Tibial nerve (tissue), 4 donors: ENCODE measurements at regions not wholly inside any gene's neighbourhood (a gene's known extent, or its start where the extent isn't known, plus 50 kb on each side); places are given as distances from the start of the nearest gene placed in this dataset.

Experiments
- DNase-seq, 2 donors: peaks; one replicate each; pipeline ENCODE4 v3.0.0-alpha.2; 2019; ENCODE audit warnings: low spot score in 2 of 2
- H3K27ac ChIP-seq, 4 donors: fragments of 200-600 bp; sonication (generic) in 3 of 4; one replicate each; pipeline ENCODE4 v1.5.1; 2017 to 2019; ENCODE audit warnings: mild to moderate bottlenecking in 1 of 4
- H3K27me3 ChIP-seq, 2 donors: fragments of 200-600 bp; sonication (generic) in 1 of 2; one replicate each; pipeline versions ENCODE4 v1.5.1 to v1.6.0; 2017 to 2019
- H3K36me3 ChIP-seq, 3 donors: fragments of 200-600 bp; sonication (generic); one replicate each; pipeline ENCODE4 v1.5.1; 2018 to 2019
- H3K4me1 ChIP-seq, 4 donors: fragments of 200-600 bp; sonication (generic) in 3 of 4; one replicate each; pipeline ENCODE4 v1.5.1; 2017 to 2019
- H3K4me3 ChIP-seq, 4 donors: fragments of 200-600 bp; sonication (generic) in 3 of 4; one replicate each; pipeline ENCODE4 v1.5.1; 2017 to 2019; ENCODE audit warnings: mild to moderate bottlenecking in 1 of 4, moderate library complexity in 1 of 4
- H3K9me3 ChIP-seq, 4 donors: fragments of 200-600 bp; sonication (generic) in 3 of 4; one replicate each; pipeline ENCODE4 v1.5.1; 2017 to 2019
- CTCF ChIP-seq, 5 experiments: fragments of 200-600 bp in 3 of 5; fragments of 450-650 bp in 2 of 5; sonication (generic) in 3 of 5; IDR thresholded peaks; one replicate each; pipeline ENCODE4 v1.5.1; 2016 to 2019; ENCODE audit warnings: antibody characterized with exemption in 5 of 5, mild to moderate bottlenecking in 3 of 5, moderate library complexity in 2 of 5
- EP300 ChIP-seq, 2 donors: sonication (generic); formaldehyde crosslinking; IDR thresholded peaks; one replicate each; pipeline ENCODE4 v1.6.1; 2017; ENCODE audit warnings: antibody characterized with exemption in 2 of 2, mild to moderate bottlenecking in 1 of 2
- POLR2A ChIP-seq, 2 donors: fragments of 450-650 bp; IDR thresholded peaks; one replicate each; pipeline ENCODE4 v1.6.1; 2017; ENCODE audit warnings: antibody characterized with exemption in 2 of 2, mild to moderate bottlenecking in 2 of 2, moderate library complexity in 2 of 2
- WGBS, 2 donors: methylation state at CpG; one replicate each; pipeline ENCODE4 v1.1.5; 2018; 5-methylcytosine and 5-hydroxymethylcytosine counted together

DNA sequence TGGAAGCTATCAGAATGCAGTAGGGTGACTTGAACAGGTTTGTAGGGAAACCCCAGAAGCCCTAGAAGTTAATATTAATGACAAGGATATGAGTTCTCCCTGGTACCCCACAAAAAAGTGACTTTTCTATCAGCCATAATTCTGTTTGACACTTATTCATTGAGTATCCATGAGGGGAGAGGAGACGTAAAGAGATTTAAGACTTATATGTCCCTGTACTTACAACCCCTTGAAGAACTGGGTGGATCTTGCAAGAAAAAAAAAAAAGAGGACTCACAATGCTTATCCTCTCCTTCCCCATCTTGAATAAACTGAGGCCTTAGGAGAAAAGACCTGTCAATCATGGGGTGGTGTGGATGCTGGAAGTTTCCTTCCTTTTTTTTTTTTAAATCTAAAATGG, 203.5 kb downstream of the CBLN1 start:
- DNase-seq, result no peak
- Histone ChIP-seq H3K27ac (no peak overlapping the region), H3K27me3 (no peaks in the 10 kb centered on the region), H3K9me3 (peaks cover 0 to 20% (median 0%) of the 10 kb centered on the region in 4 donors), H3K4me3 (no peak overlapping the region), H3K36me3 (no peaks in the 10 kb centered on the region), H3K4me1 (no peaks in the 10 kb centered on the region)
- 84 to 92% methylated on average over 1 of the region's 1 CpG for WGBS, 2 donors
- no peak for TF ChIP-seq CTCF (IDR thresholded peaks at IDR 0.05)
- no peak for TF ChIP-seq POLR2A (IDR thresholded peaks at IDR 0.05)
- no peak for TF ChIP-seq EP300 (IDR thresholded peaks at IDR 0.05)

GRCh38 chr16:49075709-49076108, 205.9 kb downstream of the CBLN1 start:
- Histone ChIP-seq H3K27ac (no peak overlapping the region), H3K27me3 (no peaks in the 10 kb centered on the region), H3K9me3 (peaks cover 0 to 20% (median 0%) of the 10 kb centered on the region in 4 donors), H3K4me1 (no peaks in the 10 kb centered on the region), H3K36me3 (no peaks in the 10 kb centered on the region), H3K4me3 (no peak overlapping the region)
- TF ChIP-seq POLR2A (IDR thresholded peaks at IDR 0.05) (no peak), EP300 (IDR thresholded peaks at IDR 0.05) (no peak)
- 67 to 68% methylated on average over 3 of the region's 3 CpGs for WGBS, 2 donors
- no peak for DNase-seq

DNA sequence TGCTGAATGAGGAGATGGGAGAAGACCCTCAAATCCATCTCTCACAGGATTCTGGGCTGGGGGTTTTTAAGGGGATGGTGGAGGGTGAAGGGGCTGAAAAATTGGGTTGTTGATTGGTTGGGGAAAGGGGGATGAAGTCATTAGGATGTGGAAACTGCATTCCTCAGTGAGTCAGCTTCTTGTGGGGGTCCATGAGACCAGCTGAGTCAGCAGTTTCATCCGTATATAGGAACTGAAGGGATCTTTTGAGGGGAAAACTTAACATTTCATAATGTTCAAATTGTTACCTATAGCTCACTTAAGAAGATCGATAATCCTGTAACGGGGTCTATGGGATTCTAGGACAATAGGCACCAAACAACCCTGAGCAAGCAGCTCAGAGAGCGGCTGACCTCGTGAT, 213.4 kb downstream of the CBLN1 start:
- WGBS, 2 donors, result 72 to 79% methylated on average over 5 of the region's 5 CpGs
- Histone ChIP-seq H3K36me3 (no peaks in the 10 kb centered on the region), H3K4me3 (no peak overlapping the region), H3K9me3 (peaks cover 0 to 4% (median 0%) of the 10 kb centered on the region in 4 donors), H3K4me1 (no peaks in the 10 kb centered on the region), H3K27me3 (no peaks in the 10 kb centered on the region), H3K27ac (no peak overlapping the region)
- no peak for TF ChIP-seq POLR2A (IDR thresholded peaks at IDR 0.05)
- TF ChIP-seq EP300 (IDR thresholded peaks at IDR 0.05), result no peak
- TF ChIP-seq CTCF (IDR thresholded peaks at IDR 0.05), result no peak
- DNase-seq, result no peak

DNA sequence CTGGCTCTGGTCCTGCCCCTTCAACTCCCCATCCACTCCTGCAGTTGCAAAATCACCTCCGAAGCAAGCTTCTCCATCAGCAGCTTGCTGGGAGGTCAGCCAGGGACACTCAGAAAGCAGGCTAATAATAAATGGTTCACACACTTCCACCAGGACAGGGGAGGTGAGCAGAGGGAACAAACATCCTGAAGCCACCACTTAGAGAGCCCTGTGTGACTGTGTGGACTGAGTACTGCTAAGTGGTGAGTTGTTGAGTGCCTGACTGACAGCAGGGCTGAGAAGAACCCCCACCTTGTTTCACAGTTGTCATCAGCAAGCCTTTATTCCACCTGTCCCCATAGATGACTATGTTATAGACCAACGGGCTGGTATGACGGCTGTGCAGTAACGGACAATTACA, 213.9 kb downstream of the CBLN1 start:
- TF ChIP-seq EP300 (IDR thresholded peaks at IDR 0.05) (no peak), CTCF (IDR thresholded peaks at IDR 0.05) (no peak), POLR2A (IDR thresholded peaks at IDR 0.05) (no peak)
- no peak for DNase-seq
- H3K9me3 ChIP-seq, result peaks cover 0 to 4% (median 0%) of the 10 kb centered on the region in 4 donors
- H3K4me1 ChIP-seq, result no peaks in the 10 kb centered on the region
- WGBS, 2 donors, result 72 to 82% methylated on average over 4 of the region's 4 CpGs
- H3K4me3 ChIP-seq, result no peak overlapping the region
- H3K36me3 ChIP-seq, result no peaks in the 10 kb centered on the region
- no peak overlapping the region for H3K27ac ChIP-seq
- no peaks in the 10 kb centered on the region for H3K27me3 ChIP-seq

- H3K27ac ChIP-seq, result no peak overlapping the region
- H3K4me1 ChIP-seq, result no peaks in the 10 kb centered on the region
- DNase-seq, result no peak
- no peak overlapping the region for H3K4me3 ChIP-seq
- TF ChIP-seq POLR2A (IDR thresholded peaks at IDR 0.05) (no peak), EP300 (IDR thresholded peaks at IDR 0.05) (no peak), CTCF (IDR thresholded peaks at IDR 0.05) (no peak)
- H3K9me3 ChIP-seq, result no peaks in the 10 kb centered on the region
- no peaks in the 10 kb centered on the region for H3K36me3 ChIP-seq
- WGBS, 2 donors, result 68 to 70% methylated on average over 3 of the region's 3 CpGs
- no peaks in the 10 kb centered on the region for H3K27me3 ChIP-seq
Measured at GRCh38 chr16:49061137-49061714, 220.4 kb downstream of the CBLN1 start.

DNA sequence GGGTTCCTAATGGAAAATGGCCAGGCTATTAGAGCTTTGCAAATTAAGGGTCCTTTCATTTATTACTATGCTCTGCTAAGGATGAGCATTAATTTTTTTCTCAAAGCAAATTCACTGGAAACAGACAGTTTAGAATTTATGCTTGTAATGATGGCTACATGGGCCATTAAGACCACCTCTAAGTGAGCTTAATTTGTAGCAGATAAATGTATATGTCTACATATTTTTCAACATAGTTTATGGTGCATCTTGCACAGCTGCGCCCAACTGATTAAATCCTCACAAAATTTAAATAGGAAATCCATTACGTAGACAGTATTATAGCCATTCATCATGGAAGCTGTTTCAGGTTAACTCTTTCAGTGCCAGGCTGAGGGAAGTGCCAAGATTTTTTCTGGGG, 220.9 kb downstream of the CBLN1 start:
- Histone ChIP-seq H3K4me3 (no peak overlapping the region), H3K27me3 (no peaks in the 10 kb centered on the region), H3K9me3 (no peaks in the 10 kb centered on the region), H3K27ac (no peak overlapping the region), H3K36me3 (no peaks in the 10 kb centered on the region), H3K4me1 (no peaks in the 10 kb centered on the region)
- WGBS, 2 donors, result 13 to 23% methylated on average over 2 of the region's 2 CpGs
- no peak for DNase-seq
- TF ChIP-seq POLR2A (IDR thresholded peaks at IDR 0.05) (no peak), CTCF (IDR thresholded peaks at IDR 0.05) (no peak), EP300 (IDR thresholded peaks at IDR 0.05) (no peak)
